NCI-H1048 (cell line): ENCODE measurements at regions not wholly inside any gene's neighbourhood (a gene's known extent, or its start where the extent isn't known, plus 50 kb on each side); places are given as distances from the start of the nearest gene placed in this dataset.
"Not testable (repeated sequence)": the region's sequence is repeated elsewhere in the genome, so short reads cannot be mapped to it uniquely, and the experiment has no call there.

Experiments used
- DNase-seq: peaks from one replicate; lab custom pipeline; 2025; lab: John Stamatoyannopoulos, UW

- DNase-seq, result no peak
Measured at GRCh38 chr5:157976429-157976828, 117.5 kb upstream of the CLINT1 start.

DNA sequence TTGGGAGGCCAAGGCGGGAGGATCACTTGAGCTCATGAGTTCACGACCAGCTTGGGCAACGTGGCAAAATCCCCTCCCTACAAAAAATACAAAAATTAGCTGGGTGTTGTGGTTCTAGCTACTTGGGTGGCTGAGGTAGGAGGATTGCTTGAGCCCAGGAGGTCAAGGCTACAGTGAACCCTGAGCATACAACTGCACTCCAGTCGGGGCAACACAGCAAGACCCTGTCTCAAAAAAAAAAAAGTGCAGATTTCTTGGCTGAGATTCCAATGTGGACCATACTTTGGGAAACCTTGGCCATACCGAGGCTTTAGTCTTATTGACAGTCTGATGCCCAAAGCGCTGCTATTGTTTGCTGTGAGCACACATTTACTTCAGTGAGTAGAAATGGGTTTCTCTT lies 113.6 kb upstream of the CLINT1 start:
- DNase-seq, result no peak

GRCh38 chr5:157971571-157972216 lies 112.7 kb upstream of the CLINT1 start:
- no peak for DNase-seq

DNA sequence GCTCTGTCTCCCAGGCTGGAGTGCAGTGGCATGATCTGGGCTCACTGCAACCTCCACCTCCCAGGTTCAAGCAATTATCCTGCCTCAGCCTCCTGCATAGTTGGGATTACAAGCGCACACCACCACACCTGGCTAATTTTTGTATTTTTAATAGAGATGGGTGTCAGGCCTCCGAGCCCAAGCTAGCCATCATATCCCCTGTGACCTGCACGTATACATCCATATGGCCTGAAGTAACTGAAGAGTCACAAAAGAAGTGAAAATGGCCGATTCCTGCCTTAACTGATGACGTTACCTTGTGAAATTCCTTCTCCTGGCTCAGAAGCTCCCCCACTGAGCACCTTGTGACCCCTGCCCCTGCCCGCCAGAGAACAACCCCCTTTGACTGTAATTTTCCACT lies 109.6 kb upstream of the CLINT1 start:
- not testable (repeated sequence) for DNase-seq

DNA sequence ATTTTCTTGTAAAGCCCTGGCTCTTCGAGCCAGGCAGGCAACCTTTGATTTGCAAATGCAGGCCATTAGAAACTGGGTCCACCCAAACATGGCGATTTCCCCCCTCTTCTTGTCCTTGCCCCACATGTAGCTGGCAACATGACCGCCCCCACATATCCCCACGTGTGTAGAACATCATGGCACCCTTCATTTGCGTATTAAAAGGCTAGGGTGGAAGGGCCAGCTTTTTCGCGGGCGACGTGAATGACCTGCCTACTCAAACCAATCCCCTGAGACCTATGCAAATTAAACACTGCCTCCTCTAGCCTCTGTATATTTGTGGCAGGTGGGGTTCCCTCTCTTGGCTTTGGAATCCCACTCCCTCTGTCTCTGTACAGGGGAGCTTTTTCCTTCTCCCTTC lies 107.0 kb upstream of the CLINT1 start:
- no peak for DNase-seq

GRCh38 chr5:157965040-157965678 lies 106.2 kb upstream of the CLINT1 start:
- no peak for DNase-seq

GRCh38 chr5:157963761-157964160 lies 104.8 kb upstream of the CLINT1 start:
- no peak for DNase-seq

- no peak for DNase-seq
Measured at GRCh38 chr5:157963244-157963643, 104.3 kb upstream of the CLINT1 start.

- DNase-seq, result not testable (repeated sequence)
Measured at GRCh38 chr5:157962686-157963085, 103.7 kb upstream of the CLINT1 start.

GRCh38 chr5:157961896-157962590 lies 103.1 kb upstream of the CLINT1 start:
- no peak for DNase-seq

DNA sequence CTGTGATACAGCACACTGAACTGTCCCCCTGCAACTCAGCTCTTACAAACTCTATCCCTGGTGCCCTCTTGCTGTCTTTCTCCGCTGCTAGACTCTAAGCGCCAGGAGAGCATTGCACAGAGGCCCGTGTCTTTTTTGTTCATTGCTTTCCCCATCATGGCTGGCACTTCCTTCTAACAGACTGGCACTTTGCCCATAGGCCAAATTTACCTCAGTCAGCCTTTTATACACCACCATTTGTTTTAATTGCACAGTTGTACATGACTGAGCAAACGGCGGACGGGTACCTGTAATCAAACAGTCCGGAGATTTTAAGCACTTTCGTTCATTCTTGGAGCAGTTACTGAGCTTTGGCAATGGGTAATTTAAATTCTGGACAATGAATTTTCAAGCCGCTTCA lies 102.2 kb upstream of the CLINT1 start:
- DNase-seq, result no peak

GRCh38 chr5:157959370-157959769 lies 100.4 kb upstream of the CLINT1 start:
- no peak for DNase-seq

DNA sequence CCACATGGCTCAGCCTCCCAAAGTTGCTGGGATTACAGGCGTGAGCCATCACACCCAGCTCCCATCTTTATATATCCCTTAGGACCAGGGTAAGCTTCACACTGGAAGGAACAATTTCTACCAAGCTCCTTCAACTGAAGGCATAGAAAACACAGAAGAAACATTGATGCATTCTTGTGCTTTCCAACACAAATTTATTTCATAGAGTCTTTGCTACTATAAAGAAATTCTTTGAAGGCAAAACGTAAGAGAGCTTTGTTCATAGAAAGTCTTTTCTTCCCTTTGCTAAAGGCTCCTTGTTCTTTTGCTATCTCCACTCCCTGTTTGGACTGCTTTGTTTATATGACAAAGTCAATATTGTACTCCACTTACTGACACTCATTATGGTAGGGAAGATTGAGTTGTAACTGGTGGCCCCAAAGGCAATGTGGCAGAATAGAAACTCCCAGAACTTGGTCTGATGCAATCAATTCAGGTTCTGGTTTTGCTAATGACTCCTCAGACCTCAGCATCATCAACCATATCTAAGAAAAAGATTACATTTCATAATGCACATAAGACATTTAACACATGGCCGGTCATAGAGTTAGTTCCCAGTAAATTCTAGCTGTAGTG lies 97.4 kb upstream of the CLINT1 start:
- no peak for DNase-seq

GRCh38 chr5:157955541-157956172 lies 96.7 kb upstream of the CLINT1 start:
- DNase-seq, result no peak

- DNase-seq, result no peak
Measured at GRCh38 chr5:157952374-157952685, 93.4 kb upstream of the CLINT1 start.

DNA sequence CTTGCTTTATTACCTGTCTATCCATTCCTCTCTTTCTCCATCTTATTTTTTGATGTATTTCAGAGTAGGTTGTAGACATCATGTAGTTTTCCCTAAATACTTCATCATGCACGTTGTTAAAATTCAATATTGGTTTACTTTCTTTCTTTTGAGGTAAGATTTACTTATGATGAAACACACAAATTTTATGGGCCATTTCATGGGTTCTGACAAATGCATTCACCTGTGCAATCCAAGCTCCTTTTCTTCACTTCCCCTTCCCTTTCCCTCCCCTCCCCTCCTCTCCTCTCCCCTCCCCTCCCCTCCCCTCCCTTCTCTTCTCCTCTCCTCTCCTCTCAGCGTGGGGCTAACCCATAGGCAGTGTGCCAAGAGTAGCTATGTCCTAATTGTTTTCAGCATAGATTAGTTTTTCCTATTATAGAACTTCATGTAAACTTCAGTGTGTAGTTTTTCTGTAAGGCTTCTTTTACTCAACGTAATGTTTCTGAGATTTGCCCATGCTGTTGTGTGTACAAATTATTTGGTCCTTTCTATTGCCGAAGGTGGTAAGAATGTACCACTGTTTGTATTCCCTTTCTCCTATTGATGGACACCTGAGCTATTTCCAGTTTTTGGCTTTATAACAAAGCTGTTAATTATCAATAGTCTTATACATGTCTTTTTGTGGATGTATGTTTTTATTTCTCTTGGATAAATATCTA lies 92.9 kb upstream of the CLINT1 start:
- DNase-seq, result no peak

- no peak for DNase-seq
Measured at GRCh38 chr5:157949520-157949919, 90.6 kb upstream of the CLINT1 start.

GRCh38 chr5:157948738-157949410 lies 89.9 kb upstream of the CLINT1 start:
- peak; percentile 70 for DNase-seq

GRCh38 chr5:157947156-157947555 lies 88.2 kb upstream of the CLINT1 start:
- no peak for DNase-seq

- DNase-seq, result not testable (repeated sequence)
Measured at GRCh38 chr5:157945822-157946221, 86.9 kb upstream of the CLINT1 start.

DNA sequence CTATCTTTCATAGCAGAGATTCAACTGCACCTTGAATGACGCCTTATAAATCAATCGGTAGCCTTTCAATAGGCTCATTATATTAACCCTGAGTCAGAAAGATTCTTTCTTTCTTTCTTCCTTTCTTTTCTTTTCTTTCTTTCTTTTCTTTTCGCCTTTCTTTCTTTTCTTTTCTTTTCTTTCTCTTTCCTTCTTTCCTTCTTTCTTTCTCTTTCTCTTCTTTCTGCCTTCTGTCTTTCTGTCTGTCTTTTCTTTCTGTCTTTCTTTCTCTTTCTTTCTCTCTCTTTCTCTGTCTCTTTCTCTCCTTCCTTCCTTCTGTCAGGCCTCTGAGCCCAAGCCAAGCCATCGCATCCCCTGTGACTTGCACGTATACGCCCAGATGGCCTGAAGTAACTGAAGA lies 86.0 kb upstream of the CLINT1 start:
- no peak for DNase-seq
